ENCODE measurements at regions not wholly inside any gene's neighbourhood (a gene's known extent, or its start where the extent isn't known, plus 50 kb on each side); places are given as distances from the start of the nearest gene placed in this dataset.

DNA sequence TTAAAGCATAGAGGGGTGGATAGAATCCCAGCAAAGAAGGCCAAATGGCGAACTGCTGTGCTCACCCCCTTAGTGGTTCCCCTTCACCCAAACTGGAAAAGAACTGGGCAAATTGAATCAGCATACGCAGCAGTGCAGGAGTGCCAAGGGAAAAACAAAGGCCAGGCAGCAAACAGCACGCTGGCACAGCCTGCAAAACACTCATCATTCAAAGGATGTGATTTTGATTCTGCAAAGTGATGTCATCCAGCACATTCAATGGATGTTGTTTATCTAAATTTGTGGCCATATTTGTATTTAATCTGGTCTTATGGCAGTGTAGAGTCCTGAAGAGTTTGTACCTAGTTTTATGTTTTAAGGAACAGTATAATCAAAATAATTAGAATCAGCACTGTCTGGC lies 71.8 kb upstream of the ECE1 start:
- no peak overlapping the region for H3K4me3 ChIP-seq (ENCODE audit: low read depth, low read length)
- TF ChIP-seq, protein P1, sequence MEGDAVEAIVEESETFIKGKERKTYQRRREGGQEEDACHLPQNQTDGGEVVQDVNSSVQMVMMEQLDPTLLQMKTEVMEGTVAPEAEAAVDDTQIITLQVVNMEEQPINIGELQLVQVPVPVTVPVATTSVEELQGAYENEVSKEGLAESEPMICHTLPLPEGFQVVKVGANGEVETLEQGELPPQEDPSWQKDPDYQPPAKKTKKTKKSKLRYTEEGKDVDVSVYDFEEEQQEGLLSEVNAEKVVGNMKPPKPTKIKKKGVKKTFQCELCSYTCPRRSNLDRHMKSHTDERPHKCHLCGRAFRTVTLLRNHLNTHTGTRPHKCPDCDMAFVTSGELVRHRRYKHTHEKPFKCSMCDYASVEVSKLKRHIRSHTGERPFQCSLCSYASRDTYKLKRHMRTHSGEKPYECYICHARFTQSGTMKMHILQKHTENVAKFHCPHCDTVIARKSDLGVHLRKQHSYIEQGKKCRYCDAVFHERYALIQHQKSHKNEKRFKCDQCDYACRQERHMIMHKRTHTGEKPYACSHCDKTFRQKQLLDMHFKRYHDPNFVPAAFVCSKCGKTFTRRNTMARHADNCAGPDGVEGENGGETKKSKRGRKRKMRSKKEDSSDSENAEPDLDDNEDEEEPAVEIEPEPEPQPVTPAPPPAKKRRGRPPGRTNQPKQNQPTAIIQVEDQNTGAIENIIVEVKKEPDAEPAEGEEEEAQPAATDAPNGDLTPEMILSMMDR (IDR thresholded peaks at IDR 0.05; ENCODE audit: insufficient read depth, low read depth, low read length, missing control alignments) = no peak
- DNase-seq (ENCODE audit: low read depth) = no peak

DNA sequence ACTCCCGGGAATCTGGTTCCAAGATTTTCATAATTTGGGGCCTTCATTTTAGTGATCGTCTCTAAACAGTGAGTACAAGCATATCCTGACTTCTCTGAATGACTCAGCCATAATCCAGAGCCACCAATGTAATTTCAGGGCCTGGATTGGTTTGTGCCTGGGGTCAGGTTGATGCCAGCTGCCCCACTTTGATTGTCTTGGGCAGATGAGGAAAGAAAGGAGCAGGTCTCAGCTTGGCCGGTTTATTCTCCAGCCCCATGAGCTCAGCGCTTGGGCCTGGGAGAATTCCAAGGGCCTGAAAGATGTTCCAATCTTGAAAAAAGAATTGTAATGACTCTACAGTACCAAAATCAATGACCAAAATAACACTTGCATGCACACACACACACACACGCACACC lies 71.2 kb upstream of the ECE1 start:
- DNase-seq (ENCODE audit: low read depth) = no peak
- TF ChIP-seq, protein P1 (IDR thresholded peaks at IDR 0.05; ENCODE audit: insufficient read depth, low read depth, low read length, missing control alignments) = no peak
- no peak overlapping the region for H3K4me3 ChIP-seq (ENCODE audit: low read depth, low read length)

DNA sequence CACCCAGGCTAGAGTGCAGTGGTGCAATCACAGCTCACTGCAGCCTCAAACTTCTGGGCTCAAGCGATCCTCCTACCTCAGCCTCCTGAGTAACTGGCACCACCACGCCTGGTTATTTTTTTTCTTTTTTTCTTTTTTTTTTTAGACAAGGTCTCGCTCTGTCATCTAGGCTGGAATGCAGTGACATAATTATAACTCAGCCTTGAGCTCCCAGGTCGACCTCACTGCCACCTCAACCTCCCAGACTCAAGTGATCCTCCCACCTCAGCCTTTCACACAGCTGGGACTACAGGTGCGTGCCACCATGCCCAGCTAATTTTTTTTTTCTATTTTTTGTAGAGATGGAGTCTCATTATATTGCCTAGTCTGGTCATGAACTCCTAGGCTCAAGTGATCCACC lies 66.9 kb upstream of the ECE1 start:
- no peak for DNase-seq (ENCODE audit: low read depth)
- no peak overlapping the region for H3K4me3 ChIP-seq (ENCODE audit: low read depth, low read length)
- TF ChIP-seq, protein P1 (IDR thresholded peaks at IDR 0.05; ENCODE audit: insufficient read depth, low read depth, low read length, missing control alignments) = no peak

DNA sequence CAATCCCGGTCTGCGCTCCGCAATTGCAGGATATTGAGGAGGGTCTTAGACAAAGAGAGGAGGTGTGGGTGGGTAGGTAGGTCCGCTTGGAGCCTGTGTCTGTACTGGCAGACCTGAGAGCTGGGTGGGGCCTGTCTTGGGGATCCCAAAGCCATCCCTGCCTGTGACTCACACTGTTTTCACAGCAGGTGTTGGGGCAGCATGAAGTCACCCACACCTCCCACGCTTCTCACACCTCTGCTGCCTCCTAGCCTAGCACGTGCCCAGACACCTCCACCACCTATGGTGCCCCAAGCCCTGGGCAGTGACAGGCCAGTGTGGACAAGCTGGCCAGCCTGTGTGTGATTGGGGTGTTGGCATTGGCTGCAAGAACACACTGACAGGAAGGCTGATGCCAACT lies 65.7 kb upstream of the ECE1 start:
- no peak for DNase-seq (ENCODE audit: low read depth)
- TF ChIP-seq, protein P1 (IDR thresholded peaks at IDR 0.05; ENCODE audit: insufficient read depth, low read depth, low read length, missing control alignments) = no peak
- no peak overlapping the region for H3K4me3 ChIP-seq (ENCODE audit: low read depth, low read length)

DNA sequence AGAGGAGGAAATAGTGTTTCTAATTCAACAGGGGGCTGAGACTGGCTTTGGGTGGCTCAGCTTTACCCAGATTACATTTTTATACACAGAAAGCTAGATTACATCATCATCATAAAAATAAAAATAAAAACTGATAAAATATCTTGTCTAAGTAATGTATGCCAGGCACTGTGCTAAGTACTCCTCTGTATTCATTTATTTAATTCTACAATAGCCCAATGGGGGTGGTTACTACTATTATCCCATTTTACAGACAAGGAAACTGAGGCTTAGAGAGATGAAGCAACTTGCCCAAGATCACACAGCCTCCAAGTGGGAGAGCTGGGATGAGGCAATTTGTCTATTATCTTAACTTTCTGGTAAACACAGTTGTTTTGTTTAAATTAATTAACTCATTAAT lies 62.3 kb upstream of the ECE1 start:
- DNase-seq (ENCODE audit: low read depth) = no peak

DNA sequence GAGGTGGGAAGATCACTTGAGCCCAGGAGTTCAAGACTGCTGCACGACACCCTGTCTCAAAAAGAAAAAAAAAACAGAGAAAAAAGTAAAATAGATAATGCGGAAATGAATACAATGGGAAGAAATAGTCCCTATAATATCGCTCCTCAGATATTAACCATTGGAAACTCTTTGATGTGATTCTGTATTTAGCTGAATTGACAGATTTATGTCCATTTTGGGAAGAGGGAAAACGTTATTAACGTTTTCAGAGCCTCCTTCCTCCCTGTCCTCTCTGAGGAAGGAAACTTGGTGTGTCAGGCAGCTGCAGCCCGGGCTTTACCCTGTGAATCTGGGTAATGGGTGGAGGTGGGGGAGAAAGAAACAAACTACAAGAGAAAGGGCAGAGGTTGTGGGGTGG lies 61.6 kb upstream of the ECE1 start:
- TF ChIP-seq, protein P1 (IDR thresholded peaks at IDR 0.05; ENCODE audit: insufficient read depth, low read depth, low read length, missing control alignments) = no peak
- no peak overlapping the region for H3K4me3 ChIP-seq (ENCODE audit: low read depth, low read length)
- DNase-seq (ENCODE audit: low read depth) = no peak

More for the DNA sequence above, 62.3 kb upstream of the ECE1 start:
- TF ChIP-seq, protein P1 (IDR thresholded peaks at IDR 0.05; ENCODE audit: insufficient read depth, low read depth, low read length, missing control alignments) = no peak
- H3K4me3 ChIP-seq (ENCODE audit: low read depth, low read length) = no peak overlapping the region

DNA sequence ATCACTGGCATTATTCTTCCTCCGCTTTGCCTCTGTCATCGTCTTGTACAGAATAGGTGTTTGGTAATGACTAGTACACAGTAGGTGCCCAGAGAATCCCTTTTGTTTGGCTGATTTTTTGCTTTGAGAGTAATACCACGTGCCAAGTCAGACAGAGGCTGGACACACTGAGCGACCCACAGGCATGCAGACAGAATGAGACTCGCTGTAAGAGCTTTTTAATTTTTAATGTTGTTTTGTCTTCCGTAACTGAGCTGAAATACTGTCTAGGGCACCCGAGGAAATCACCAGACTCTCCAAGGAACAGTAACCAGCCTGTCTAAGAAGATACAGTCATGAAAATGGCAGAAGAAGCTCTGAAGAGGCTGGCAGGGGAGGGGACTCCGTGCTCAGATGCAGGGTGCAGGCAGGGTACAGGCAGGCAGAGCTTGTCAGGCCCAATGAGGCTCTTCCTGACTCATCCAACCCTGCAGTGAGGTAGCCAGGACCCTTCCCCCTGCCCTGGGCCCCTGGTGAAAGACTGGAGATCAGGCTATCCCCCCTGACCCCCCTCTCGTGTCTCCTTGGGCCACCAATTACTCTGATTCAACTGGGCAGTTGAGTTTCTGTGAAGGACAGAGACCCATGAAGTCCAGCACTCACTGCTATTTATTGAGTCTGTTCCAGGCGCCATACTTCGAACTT lies 60.1 kb upstream of the ECE1 start:
- no peak overlapping the region for H3K4me3 ChIP-seq (ENCODE audit: low read depth, low read length)
- no peak for DNase-seq (ENCODE audit: low read depth)
- TF ChIP-seq, protein P1 (IDR thresholded peaks at IDR 0.05; ENCODE audit: insufficient read depth, low read depth, low read length, missing control alignments) = no peak

Data from GM12865 (cell line).